AG10803 (cell line): ENCODE measurements at regions not wholly inside any gene's neighbourhood (a gene's known extent, or its start where the extent isn't known, plus 50 kb on each side); places are given as distances from the start of the nearest gene placed in this dataset.
A peak's percentile ranks its signal among the peaks of the same experiment; 100 is the strongest.

ENCODE experiments used
- DNase-seq: peaks from one replicate; pipeline ENCODE4 v3.0.0; 2010; ENCODE audit warnings: low read depth
- H3K4me3 ChIP-seq: 2 replicates; pipeline ENCODE4 v1.5.1; 2011; ENCODE audit warnings: mild to moderate bottlenecking, low read length, control low read depth
- CTCF ChIP-seq: conservative IDR thresholded peaks from 2 replicates; pipeline ENCODE4 v1.5.1; 2011; ENCODE audit warnings: mild to moderate bottlenecking, low read length, control low read depth, inconsistent platforms

- no peak for TF ChIP-seq CTCF
- DNase-seq: no peak
- H3K4me3 ChIP-seq: no peak overlapping the region
Measured at GRCh38 chr6:156559162-156559690, 218.0 kb upstream of the ARID1B start.

GRCh38 chr6:156557911-156558259 is 219.3 kb upstream of the ARID1B start:
- no peak for DNase-seq
- TF ChIP-seq CTCF: no peak
- no peak overlapping the region for H3K4me3 ChIP-seq

- DNase-seq: peak; percentile 42
- no peak overlapping the region for H3K4me3 ChIP-seq
- TF ChIP-seq CTCF: no peak
Measured at GRCh38 chr6:156557251-156557910, 219.8 kb upstream of the ARID1B start.

- DNase-seq: no peak
- no peak for TF ChIP-seq CTCF
- H3K4me3 ChIP-seq: no peak overlapping the region
Measured at GRCh38 chr6:156556811-156557210, 220.4 kb upstream of the ARID1B start.

GRCh38 chr6:156555116-156555515 is 222.1 kb upstream of the ARID1B start:
- TF ChIP-seq CTCF: no peak
- H3K4me3 ChIP-seq: no peak overlapping the region
- no peak for DNase-seq

GRCh38 chr6:156554160-156554559 is 223.0 kb upstream of the ARID1B start:
- TF ChIP-seq CTCF: no peak
- DNase-seq: no peak
- H3K4me3 ChIP-seq: no peak overlapping the region

GRCh38 chr6:156552849-156553248 is 224.3 kb upstream of the ARID1B start:
- TF ChIP-seq CTCF: no peak
- DNase-seq: no peak
- H3K4me3 ChIP-seq: no peak overlapping the region
